DMS153 treated with DMSO at 0.1 percent for 48 hours (cell line): ENCODE measurements at regions not wholly inside any gene's neighbourhood (a gene's known extent, or its start where the extent isn't known, plus 50 kb on each side); places are given as distances from the start of the nearest gene placed in this dataset.

Source experiments
- DNase-seq: peaks from one replicate; lab custom pipeline; 2025; ENCODE audit not compliant: unreplicated experiment; lab: John Stamatoyannopoulos, UW

DNA sequence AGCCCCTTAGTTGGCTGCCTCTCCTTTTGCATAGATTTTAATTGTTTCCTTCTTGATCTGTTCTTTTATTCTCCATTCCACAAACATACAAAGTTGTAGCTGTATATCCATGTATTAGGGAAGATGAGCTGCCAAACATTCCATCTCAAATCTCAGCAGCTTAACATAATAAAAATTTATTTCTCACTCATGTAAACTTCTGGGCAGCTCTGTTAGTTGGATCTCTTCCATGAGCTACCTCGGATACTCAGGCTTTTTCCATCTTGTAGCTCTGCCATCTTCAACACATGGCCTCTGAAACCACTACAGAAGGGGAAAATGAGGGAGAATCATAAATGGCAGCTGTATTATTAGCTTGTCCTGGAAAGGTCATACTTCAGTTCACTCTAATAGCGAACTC, 149.4 kb upstream of the BMP2 start:
- no peak for DNase-seq

- DNase-seq = no peak
These were observed 151.1 kb upstream of the BMP2 start for GRCh38 chr20:6616421-6616820.

- no peak for DNase-seq
These were observed 152.7 kb upstream of the BMP2 start for GRCh38 chr20:6614836-6615235.

- no peak for DNase-seq
These were observed 154.1 kb upstream of the BMP2 start for GRCh38 chr20:6613280-6613861.

DNA sequence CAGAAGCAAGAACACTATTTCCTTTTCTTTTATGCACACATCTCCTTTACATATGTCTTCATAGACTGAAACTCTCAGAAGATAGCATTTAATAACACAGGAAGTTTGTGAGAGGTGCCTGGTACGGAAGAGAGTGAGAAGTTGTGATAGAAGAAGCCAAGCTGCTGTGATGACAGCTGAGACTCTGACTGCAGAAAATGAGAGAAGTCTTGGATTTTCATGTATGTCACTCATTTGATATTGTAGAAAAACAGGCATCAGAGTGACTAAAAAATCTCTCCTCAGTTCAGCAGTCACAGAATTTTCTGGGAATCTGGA, 154.9 kb upstream of the BMP2 start:
- DNase-seq = no peak

- DNase-seq = no peak
These were observed 155.4 kb upstream of the BMP2 start for GRCh38 chr20:6611911-6612605.

- no peak for DNase-seq
These were observed 160.8 kb upstream of the BMP2 start for GRCh38 chr20:6606651-6607050.

DNA sequence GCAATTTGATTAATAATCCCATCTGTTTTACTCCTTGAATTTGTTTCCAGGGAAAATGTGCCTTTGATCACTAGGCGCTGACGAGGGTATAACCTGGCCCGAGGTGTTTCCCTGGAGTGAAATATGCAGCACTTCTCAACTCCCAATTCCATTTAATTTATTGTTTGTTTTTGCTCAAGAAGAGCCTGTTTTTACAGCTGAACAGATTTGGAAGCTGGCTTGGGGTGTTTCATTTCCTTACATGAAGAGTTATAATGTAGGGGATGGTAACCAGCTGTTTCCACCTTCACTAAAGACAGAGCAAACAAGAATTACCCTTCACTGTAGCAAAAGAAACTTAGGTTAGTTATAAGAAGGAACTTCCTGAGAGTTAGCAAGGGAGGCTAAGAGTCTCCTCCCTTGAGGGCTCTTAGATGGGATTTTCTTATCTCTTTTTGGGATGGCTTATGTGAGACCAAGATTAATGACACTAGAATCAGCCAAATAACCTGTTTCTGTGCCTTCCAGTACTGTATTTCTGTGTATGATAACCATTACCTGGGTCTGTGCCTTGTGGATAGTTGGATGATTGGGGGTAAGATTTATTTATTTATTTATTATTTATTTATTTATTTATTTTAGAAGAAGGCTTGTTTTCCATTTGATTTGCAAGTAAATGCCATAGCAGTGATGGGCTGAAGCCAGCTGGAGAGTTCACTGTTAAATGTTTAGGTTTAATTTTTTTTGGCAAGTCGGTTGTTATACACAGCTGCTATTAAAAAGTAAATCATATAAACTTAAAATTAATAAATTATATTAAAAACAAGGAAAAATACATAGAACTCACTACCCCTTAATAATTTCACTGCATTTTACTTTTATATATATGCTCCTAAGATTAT, 162.2 kb upstream of the BMP2 start:
- no peak for DNase-seq

- no peak for DNase-seq
These were observed 163.3 kb upstream of the BMP2 start for GRCh38 chr20:6604179-6604578.

DNA sequence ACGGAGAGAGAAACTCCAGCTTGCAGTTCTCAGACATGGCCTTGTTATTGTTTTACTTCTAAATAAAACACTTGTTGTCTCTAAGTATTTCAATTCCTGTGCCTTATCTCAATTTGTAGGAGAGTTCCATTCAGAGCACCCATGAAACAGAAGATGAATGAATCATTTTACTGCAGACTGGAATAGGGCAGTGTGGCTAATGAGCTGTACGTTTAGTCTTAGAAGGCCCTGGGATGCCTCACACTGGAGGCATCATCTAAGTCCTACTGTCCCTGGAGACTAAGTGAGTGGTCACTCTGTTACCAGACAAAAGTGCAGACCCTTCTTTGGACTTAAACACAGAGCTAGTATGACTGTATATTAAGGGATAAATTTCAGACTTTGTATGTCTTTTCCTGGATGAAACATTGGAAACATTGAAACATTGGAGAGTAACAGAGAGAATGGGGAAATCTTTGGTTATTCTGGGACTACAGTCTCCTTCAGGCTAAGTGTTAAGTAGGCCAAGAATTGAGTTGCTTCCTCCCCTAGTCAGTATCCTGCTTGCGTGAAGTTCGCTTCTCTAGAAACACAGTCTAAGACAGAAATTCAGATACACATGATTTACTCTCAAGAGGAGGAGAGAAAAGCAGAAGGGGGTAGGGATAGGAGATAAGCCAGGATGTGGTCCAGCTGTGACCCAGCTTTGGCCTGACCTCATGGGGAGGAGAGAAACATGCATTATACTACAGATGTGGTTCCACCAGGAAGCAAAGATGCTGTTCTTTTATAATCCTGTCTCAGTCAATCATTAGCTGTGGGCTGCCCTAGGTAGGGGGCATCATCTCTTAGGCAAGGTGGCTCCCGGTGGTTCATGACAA, 167.4 kb upstream of the BMP2 start:
- DNase-seq = no peak

- no peak for DNase-seq
These were observed 171.8 kb upstream of the BMP2 start for GRCh38 chr20:6595704-6596103.

DNA sequence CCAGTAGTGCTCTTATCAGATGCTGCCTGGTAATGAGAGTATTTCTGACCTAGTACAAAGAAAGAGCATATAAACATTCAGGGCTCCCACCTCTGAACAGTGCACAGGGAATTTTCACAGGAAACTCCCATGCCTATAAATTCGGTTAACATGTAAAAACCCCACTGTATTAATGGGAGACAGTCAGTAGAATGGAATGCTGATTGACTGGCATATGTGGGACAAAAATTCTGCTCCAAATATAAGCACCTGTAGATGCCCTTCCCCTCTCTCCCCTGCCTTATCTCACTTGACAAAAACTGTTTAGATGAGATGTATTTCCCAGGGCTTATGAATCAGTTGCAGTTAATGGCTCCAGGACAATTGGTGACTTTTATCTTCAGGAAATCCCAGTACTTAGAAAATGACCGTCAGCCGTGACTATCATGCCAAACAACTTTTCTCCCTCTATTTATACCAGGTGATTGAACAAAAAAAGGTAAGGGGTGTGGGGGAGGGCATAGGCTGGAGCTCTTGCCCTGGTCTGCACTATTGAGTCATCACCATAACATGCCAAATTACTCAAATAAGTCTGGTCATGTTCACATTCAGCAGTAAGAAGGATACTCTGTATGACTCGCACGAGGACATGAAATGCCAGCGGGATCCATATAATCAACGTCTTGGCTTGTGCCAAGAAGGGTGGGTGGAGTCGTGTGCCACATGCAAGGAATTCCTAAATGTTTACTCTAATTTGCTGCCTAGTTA, 176.4 kb upstream of the BMP2 start:
- DNase-seq = no peak

DNA sequence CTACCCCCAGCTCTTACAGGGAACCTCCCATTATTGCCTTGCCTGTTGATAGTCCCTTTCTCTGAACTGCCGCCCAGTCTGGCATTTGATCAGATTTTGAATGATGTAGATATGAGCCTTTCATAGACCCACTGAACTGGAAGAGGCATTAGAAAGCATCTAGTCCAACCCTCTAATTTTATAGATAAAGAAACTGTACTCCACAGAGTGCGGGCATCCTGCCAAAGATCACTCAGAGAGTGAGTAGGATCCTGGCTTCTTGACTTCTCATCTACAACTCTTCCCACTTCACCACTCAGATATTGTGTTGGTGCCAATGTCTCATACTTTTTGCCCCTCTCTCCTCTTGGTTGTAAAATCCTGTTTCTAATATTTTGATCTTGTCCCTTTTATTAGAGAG, 179.2 kb upstream of the BMP2 start:
- peak; percentile 37 for DNase-seq

- peak; percentile 49 for DNase-seq
These were observed 184.2 kb upstream of the BMP2 start for GRCh38 chr20:6583134-6583738.

DNA sequence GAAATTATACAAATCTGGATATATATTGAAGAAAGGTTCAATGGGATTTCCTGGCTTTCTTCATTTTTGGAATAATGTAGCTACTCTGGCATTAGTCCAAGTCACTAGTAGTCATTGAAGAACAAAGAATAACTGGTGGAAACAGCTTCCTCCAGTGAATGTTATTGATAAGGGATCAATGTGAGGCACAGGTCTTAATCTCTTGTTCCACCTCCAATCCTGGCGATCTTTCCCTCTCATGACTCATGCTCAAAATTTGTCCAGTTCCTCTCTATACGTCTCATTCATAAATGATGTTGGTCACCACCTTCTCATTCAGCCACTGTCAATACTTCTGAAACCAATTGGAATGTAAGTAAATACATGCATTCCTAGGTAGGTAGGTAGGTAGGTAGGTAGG, 185.0 kb upstream of the BMP2 start:
- DNase-seq = no peak

DNA sequence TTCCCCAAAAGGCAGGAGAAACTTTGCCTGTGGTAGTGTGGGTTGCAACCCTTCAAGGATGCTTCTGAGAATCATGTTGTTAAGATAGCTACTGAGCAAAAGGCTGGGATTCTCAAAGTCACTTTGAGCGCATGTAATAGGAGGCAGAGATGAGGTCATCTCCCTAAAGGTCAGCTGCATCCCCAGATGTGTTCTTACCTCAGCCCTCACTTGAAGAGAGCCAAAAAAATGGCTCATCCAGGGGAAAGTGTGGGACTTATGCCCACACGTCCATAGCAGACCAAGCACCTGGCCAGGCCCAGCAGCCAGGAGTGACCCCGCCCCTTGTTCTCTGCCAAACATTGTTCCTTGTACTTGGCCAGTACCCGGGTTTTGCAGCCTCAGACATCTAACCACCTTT, 187.0 kb upstream of the BMP2 start:
- no peak for DNase-seq

DNA sequence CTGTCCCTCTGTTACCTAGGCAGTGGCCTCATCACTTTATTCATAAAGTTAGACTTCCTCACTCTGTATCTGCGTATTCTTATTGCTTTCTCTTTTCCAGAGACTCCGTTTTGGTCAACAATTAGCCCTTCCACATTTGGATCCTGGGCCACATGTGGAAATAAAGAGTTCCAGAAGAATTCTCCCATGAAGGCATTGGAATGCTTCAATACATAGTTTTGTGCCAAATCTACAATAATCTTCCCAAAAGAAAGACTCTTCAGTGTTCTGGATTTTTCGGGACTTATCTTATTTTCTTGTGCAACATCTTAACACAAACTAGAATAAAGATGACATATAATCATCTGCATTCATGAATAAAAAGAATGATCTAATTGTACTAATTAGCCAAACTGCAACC, 187.7 kb upstream of the BMP2 start:
- DNase-seq = no peak

GRCh38 chr20:6579417-6579816, 188.1 kb upstream of the BMP2 start:
- DNase-seq = no peak

- no peak for DNase-seq
These were observed 190.0 kb upstream of the BMP2 start for GRCh38 chr20:6577451-6577850.

DNA sequence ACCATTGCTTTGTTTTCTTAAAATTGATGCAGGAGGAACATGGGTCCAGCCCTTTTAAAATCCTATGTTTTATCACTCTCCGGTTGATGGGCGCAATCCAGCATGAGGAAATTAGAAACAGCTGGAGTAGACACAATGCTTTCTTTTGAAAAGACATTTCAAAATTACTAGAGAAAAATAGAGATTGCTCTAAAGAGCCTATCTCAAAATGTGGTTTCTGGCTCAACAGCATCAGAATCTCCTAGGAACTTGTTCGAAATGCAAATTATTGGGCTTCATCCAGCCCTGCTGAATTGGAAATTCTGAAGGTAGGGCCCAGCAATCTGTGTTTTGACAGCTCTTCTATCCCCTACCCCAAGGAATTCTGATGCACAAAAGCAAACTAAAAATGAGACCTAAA, 190.8 kb upstream of the BMP2 start:
- no peak for DNase-seq
